ENCODE measurements at regions not wholly inside any gene's neighbourhood (a gene's known extent, or its start where the extent isn't known, plus 50 kb on each side); places are given as distances from the start of the nearest gene placed in this dataset.

DNA sequence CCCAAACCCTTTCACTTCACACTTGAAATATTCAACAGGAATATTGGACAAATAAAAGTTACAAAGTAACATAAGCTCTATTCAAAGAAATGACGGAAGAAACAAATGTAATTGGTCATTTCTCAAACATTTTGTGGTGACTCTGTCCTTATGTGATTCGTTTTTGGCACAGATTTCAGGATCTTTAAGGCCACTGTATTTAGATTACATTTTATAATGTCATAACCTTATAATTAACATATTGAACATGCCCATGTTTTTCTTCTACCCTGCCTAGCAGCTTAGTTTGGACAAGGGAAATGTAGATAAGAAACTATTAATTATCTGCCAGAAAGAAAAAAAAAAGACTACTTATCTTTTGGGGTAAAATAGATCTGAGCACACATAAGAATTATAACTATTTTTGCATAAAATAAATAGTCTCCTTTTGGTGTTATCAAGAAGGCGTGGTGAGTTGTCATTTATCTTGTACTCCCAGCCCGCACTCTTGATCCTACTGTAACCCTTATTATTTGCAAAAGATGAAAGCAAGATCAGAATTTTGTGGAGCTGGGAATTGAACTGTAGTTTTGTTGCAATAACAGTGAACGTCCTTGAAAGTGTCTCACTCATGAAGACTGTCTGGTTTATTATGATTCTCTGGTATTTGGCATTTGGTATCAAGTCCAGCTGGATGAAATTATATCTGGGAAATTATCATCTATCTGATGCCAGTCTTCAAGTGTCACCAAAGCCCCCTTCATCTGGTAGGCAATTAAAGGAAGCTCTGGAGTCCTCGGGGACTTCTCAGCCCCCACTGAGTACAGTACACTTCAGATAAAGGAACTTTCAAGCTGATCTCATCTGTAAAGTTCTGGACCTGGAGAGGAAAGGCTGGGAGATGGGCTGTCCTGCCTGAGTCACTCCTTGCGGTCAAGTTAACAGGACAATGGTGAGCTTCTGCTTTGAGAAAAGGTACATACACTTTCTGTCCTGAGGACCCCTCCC is 175.7 kb upstream of the INHBA start:
- Histone ChIP-seq H3K27me3 (ENCODE audit: insufficient read depth, low read length) (no peaks in the 10 kb centered on the region), H2AFZ (ENCODE audit: low read length, unreplicated experiment) (no peak overlapping the region), H3K4me3 (ENCODE audit: low read depth, low read length) (no peak overlapping the region), H3K27ac (ENCODE audit: low read depth, low read length) (no peak overlapping the region), H3K79me2 (ENCODE audit: control insufficient read depth, insufficient read depth, low read length, unreplicated experiment) (no peaks in the 10 kb centered on the region), H3K4me1 (ENCODE audit: control insufficient read depth, insufficient read depth, low read length, unreplicated experiment) (peaks cover 19% of the 10 kb centered on the region), H3K36me3 (ENCODE audit: insufficient read depth, low read length) (no peaks in the 10 kb centered on the region)

DNA sequence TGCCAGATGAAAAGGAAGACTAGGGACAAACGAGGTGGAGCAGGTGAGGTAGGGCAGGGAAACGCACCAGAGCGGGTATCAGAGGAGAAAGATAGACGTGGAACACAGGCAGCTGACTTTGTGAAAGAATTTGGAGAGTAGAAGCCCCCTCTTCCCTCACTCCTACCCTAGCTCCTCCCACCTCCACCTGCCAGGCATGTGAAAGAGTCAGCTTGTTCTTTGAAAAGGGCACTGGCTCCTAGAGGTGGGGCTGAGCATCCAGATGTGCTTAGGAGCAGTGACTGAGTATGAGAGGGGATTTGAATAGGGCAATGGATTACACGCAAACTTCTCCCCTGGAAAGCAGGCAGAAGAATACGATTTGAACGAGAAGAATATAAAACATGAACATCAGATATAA is 174.2 kb upstream of the INHBA start:
- no peaks in the 10 kb centered on the region for H3K36me3 ChIP-seq (ENCODE audit: insufficient read depth, low read length)
- no peaks in the 10 kb centered on the region for H3K27me3 ChIP-seq (ENCODE audit: insufficient read depth, low read length)
- H3K4me1 ChIP-seq (ENCODE audit: control insufficient read depth, insufficient read depth, low read length, unreplicated experiment), result peaks cover 19% of the 10 kb centered on the region
- no peak overlapping the region for H3K4me3 ChIP-seq (ENCODE audit: low read depth, low read length)
- no peak overlapping the region for H2AFZ ChIP-seq (ENCODE audit: low read length, unreplicated experiment)
- H3K27ac ChIP-seq (ENCODE audit: low read depth, low read length), result no peak overlapping the region
- H3K79me2 ChIP-seq (ENCODE audit: control insufficient read depth, insufficient read depth, low read length, unreplicated experiment), result no peaks in the 10 kb centered on the region

DNA sequence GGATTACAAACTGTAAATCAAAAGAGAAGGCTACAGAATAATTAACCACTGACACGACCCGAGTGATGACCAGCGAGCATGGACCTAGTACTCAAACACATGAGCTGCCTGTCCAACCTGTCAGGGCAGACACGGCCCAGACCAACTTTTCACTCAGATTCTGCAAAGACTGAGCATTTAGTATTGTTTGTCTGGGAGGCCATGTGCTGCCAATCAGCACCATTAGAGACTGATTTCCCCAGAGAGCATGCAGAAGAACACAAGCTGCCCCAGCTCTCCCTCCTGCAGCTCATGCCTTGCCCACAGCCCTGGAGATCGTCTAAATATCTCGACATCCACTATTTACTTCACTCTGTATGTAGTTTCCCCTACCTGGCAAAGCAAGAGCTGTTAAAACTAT is 172.6 kb upstream of the INHBA start:
- H3K36me3 ChIP-seq (ENCODE audit: insufficient read depth, low read length), result no peaks in the 10 kb centered on the region
- H3K27ac ChIP-seq (ENCODE audit: low read depth, low read length), result no peak overlapping the region
- H2AFZ ChIP-seq (ENCODE audit: low read length, unreplicated experiment), result no peak overlapping the region
- peaks cover 18% of the 10 kb centered on the region for H3K4me1 ChIP-seq (ENCODE audit: control insufficient read depth, insufficient read depth, low read length, unreplicated experiment)
- H3K4me3 ChIP-seq (ENCODE audit: low read depth, low read length), result no peak overlapping the region
- H3K27me3 ChIP-seq (ENCODE audit: insufficient read depth, low read length), result no peaks in the 10 kb centered on the region
- H3K79me2 ChIP-seq (ENCODE audit: control insufficient read depth, insufficient read depth, low read length, unreplicated experiment), result no peaks in the 10 kb centered on the region

- Histone ChIP-seq H3K27me3 (ENCODE audit: insufficient read depth, low read length) (no peaks in the 10 kb centered on the region), H3K27ac (ENCODE audit: low read depth, low read length) (no peak overlapping the region), H3K79me2 (ENCODE audit: control insufficient read depth, insufficient read depth, low read length, unreplicated experiment) (no peaks in the 10 kb centered on the region), H3K4me1 (ENCODE audit: control insufficient read depth, insufficient read depth, low read length, unreplicated experiment) (peaks cover 16% of the 10 kb centered on the region), H2AFZ (ENCODE audit: low read length, unreplicated experiment) (no peak overlapping the region), H3K4me3 (ENCODE audit: low read depth, low read length) (no peak overlapping the region), H3K36me3 (ENCODE audit: insufficient read depth, low read length) (no peaks in the 10 kb centered on the region)
Observed at GRCh38 chr7:41874201-41874785, 171.4 kb upstream of the INHBA start.

DNA sequence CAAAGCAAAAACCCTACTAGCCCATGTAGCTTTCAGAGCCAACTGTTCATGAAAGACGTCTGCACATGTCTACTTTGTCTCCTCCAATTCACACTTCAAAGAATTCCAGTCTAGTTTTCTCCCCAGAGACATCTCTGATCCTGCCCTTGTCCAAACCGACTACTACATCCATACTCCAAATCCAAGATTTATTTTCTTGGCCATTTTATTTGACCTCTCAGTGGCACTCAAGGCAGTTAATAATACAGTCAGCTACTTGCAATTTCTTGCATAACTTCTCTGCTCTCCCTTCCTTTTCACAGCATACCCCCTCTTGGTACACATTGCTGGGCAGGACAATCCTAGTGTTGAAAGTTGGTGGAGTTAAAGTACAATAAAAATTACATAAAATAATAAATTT is 170.9 kb upstream of the INHBA start:
- Histone ChIP-seq H3K4me3 (ENCODE audit: low read depth, low read length) (no peak overlapping the region), H3K4me1 (ENCODE audit: control insufficient read depth, insufficient read depth, low read length, unreplicated experiment) (peaks cover 16% of the 10 kb centered on the region), H3K27ac (ENCODE audit: low read depth, low read length) (no peak overlapping the region), H3K36me3 (ENCODE audit: insufficient read depth, low read length) (no peaks in the 10 kb centered on the region), H2AFZ (ENCODE audit: low read length, unreplicated experiment) (no peak overlapping the region), H3K27me3 (ENCODE audit: insufficient read depth, low read length) (no peaks in the 10 kb centered on the region), H3K79me2 (ENCODE audit: control insufficient read depth, insufficient read depth, low read length, unreplicated experiment) (no peaks in the 10 kb centered on the region)

DNA sequence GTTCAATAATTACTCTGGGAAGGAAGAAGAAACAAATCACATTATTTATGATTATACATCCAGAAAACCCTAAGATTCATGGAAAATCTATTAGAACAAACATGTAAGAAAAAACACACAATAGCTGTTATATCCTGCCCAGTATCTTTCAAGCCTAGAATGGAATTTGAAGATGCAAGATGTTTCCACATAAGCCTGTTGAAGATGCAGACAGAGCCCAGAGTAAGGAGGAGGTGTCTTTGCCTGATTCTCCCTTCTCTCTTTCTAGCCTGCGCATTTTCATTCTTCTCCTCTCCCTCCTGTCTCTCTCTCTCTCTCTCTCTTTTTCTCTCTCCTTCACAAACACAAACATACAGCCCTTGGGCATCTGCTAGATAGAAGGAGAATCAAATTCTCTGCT is 170.1 kb upstream of the INHBA start:
- Histone ChIP-seq H2AFZ (ENCODE audit: low read length, unreplicated experiment) (no peak overlapping the region), H3K36me3 (ENCODE audit: insufficient read depth, low read length) (no peaks in the 10 kb centered on the region), H3K4me3 (ENCODE audit: low read depth, low read length) (no peak overlapping the region), H3K4me1 (ENCODE audit: control insufficient read depth, insufficient read depth, low read length, unreplicated experiment) (peaks cover 18% of the 10 kb centered on the region), H3K27ac (ENCODE audit: low read depth, low read length) (no peak overlapping the region), H3K27me3 (ENCODE audit: insufficient read depth, low read length) (no peaks in the 10 kb centered on the region), H3K79me2 (ENCODE audit: control insufficient read depth, insufficient read depth, low read length, unreplicated experiment) (no peaks in the 10 kb centered on the region)

DNA sequence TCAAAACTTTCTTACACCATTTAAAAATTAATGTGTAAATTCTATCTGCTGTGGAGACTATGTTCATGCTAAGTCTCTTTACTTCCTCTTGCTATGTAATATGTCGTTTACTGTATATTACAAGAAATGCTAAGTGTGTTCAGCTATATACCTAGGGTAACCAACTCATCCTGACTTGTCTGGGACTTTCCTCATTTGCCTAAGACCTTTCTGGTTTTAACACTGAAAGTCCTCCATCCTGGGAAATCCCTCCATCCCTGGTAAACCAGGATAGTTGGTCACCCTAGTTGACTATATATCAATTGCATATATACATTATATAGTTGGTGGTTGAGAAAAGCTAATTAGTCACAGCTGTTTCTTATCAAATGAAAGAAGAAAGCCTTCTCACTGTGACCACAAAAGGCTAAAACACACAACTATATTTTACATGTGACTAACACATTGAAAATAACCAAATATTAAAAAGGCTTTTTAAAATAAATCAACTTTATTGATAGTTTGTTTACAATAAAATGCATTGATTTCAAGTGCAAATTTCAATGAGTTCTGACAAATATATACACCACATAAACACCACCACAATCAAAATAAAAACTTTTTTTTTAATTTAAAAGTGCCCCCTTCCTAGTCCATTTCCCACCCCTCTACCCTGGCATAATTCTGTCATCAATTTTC is 167.7 kb upstream of the INHBA start:
- Histone ChIP-seq H2AFZ (ENCODE audit: low read length, unreplicated experiment) (no peak overlapping the region), H3K4me3 (ENCODE audit: low read depth, low read length) (no peak overlapping the region), H3K27ac (ENCODE audit: low read depth, low read length) (peak overlapping the region; percentile 38; the same call in 1 of the 2 replicates), H3K79me2 (ENCODE audit: control insufficient read depth, insufficient read depth, low read length, unreplicated experiment) (no peaks in the 10 kb centered on the region), H3K36me3 (ENCODE audit: insufficient read depth, low read length) (no peaks in the 10 kb centered on the region), H3K27me3 (ENCODE audit: insufficient read depth, low read length) (no peaks in the 10 kb centered on the region), H3K4me1 (ENCODE audit: control insufficient read depth, insufficient read depth, low read length, unreplicated experiment) (peaks cover 18% of the 10 kb centered on the region)

- H3K4me3 ChIP-seq (ENCODE audit: low read depth, low read length), result no peak overlapping the region
- H2AFZ ChIP-seq (ENCODE audit: low read length, unreplicated experiment), result no peak overlapping the region
- H3K79me2 ChIP-seq (ENCODE audit: control insufficient read depth, insufficient read depth, low read length, unreplicated experiment), result no peaks in the 10 kb centered on the region
- no peaks in the 10 kb centered on the region for H3K27me3 ChIP-seq (ENCODE audit: insufficient read depth, low read length)
- H3K4me1 ChIP-seq (ENCODE audit: control insufficient read depth, insufficient read depth, low read length, unreplicated experiment), result peaks cover 18% of the 10 kb centered on the region
- H3K27ac ChIP-seq (ENCODE audit: low read depth, low read length), result peak overlapping the region; percentile 38; the same call in 1 of the 2 replicates
- no peaks in the 10 kb centered on the region for H3K36me3 ChIP-seq (ENCODE audit: insufficient read depth, low read length)
Observed at GRCh38 chr7:41869997-41870396, 167.1 kb upstream of the INHBA start.

GRCh38 chr7:41869596-41869995 is 166.7 kb upstream of the INHBA start:
- no peaks in the 10 kb centered on the region for H3K36me3 ChIP-seq (ENCODE audit: insufficient read depth, low read length)
- H3K27me3 ChIP-seq (ENCODE audit: insufficient read depth, low read length), result no peaks in the 10 kb centered on the region
- peak overlapping the region; percentile 38 for H3K27ac ChIP-seq (ENCODE audit: low read depth, low read length)
- no peak overlapping the region for H2AFZ ChIP-seq (ENCODE audit: low read length, unreplicated experiment)
- H3K4me1 ChIP-seq (ENCODE audit: control insufficient read depth, insufficient read depth, low read length, unreplicated experiment), result peaks cover 18% of the 10 kb centered on the region
- H3K79me2 ChIP-seq (ENCODE audit: control insufficient read depth, insufficient read depth, low read length, unreplicated experiment), result no peaks in the 10 kb centered on the region
- H3K4me3 ChIP-seq (ENCODE audit: low read depth, low read length), result no peak overlapping the region

DNA sequence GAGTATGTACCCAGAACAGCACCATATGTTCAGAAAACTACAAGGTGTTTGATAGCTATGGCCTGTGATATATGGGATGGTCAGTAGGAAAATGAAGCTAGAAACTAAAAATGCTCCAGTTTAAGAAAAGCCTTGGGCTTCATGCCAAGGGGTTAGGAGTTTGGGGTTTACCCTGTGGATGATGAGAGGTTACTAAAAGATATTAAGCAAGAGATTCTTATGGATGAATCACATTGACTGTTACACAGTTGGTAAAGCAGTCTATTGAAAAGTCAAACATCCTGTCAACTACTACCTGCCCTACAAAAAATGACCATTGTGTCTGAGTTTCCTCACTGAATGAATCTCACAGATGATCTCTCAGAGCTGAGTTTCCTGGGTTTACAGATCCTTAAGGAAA is 166.2 kb upstream of the INHBA start:
- H3K79me2 ChIP-seq (ENCODE audit: control insufficient read depth, insufficient read depth, low read length, unreplicated experiment), result no peaks in the 10 kb centered on the region
- H3K4me1 ChIP-seq (ENCODE audit: control insufficient read depth, insufficient read depth, low read length, unreplicated experiment), result peaks cover 18% of the 10 kb centered on the region
- peak overlapping the region; percentile 38 for H3K27ac ChIP-seq (ENCODE audit: low read depth, low read length)
- no peak overlapping the region for H3K4me3 ChIP-seq (ENCODE audit: low read depth, low read length)
- H2AFZ ChIP-seq (ENCODE audit: low read length, unreplicated experiment), result no peak overlapping the region
- no peaks in the 10 kb centered on the region for H3K27me3 ChIP-seq (ENCODE audit: insufficient read depth, low read length)
- no peaks in the 10 kb centered on the region for H3K36me3 ChIP-seq (ENCODE audit: insufficient read depth, low read length)
